ENCODE measurements at regions not wholly inside any gene's neighbourhood (a gene's known extent, or its start where the extent isn't known, plus 50 kb on each side); places are given as distances from the start of the nearest gene placed in this dataset.

- DNase-seq: no peak
These were observed 800.9 kb downstream of the BRD1 start for GRCh38 chr22:49026494-49027367.

- no peak for DNase-seq
These were observed 801.7 kb downstream of the BRD1 start for GRCh38 chr22:49025791-49026493.

- no peak for DNase-seq
These were observed 802.8 kb downstream of the BRD1 start for GRCh38 chr22:49024775-49025440.

GRCh38 chr22:49023879-49024774 lies 803.5 kb downstream of the BRD1 start:
- no peak for DNase-seq

GRCh38 chr22:49023161-49023878 lies 804.4 kb downstream of the BRD1 start:
- no peak for DNase-seq

GRCh38 chr22:49022816-49023160 lies 804.9 kb downstream of the BRD1 start:
- no peak for DNase-seq

GRCh38 chr22:49021926-49022815 lies 805.5 kb downstream of the BRD1 start:
- no peak for DNase-seq

GRCh38 chr22:49021131-49021925 lies 806.3 kb downstream of the BRD1 start:
- no peak for DNase-seq

GRCh38 chr22:49019737-49020713 lies 807.6 kb downstream of the BRD1 start:
- DNase-seq: no peak

GRCh38 chr22:49018601-49019000 lies 809.1 kb downstream of the BRD1 start:
- DNase-seq: no peak

GRCh38 chr22:49017482-49018329 lies 810.0 kb downstream of the BRD1 start:
- no peak for DNase-seq

GRCh38 chr22:49016909-49017481 lies 810.7 kb downstream of the BRD1 start:
- no peak for DNase-seq

GRCh38 chr22:49015993-49016908 lies 811.4 kb downstream of the BRD1 start:
- no peak for DNase-seq

GRCh38 chr22:49015459-49015858 lies 812.2 kb downstream of the BRD1 start:
- no peak for DNase-seq

- DNase-seq: no peak
These were observed 813.2 kb downstream of the BRD1 start for GRCh38 chr22:49014227-49015201.
